Thymus (tissue), 11 donors: ENCODE measurements at regions not wholly inside any gene's neighbourhood (a gene's known extent, or its start where the extent isn't known, plus 50 kb on each side); places are given as distances from the start of the nearest gene placed in this dataset.
"Not testable (repeated sequence)": the region's sequence is repeated elsewhere in the genome, so short reads cannot be mapped to it uniquely, and the experiment has no call there.

ENCODE experiments used
- DNase-seq, 9 donors: peaks; one replicate each; pipeline ENCODE4 v3.0.0-alpha.2; 2013; ENCODE audit warnings: low spot score in 9 of 9, low read depth in 6 of 9, missing footprints in 1 of 9
- H3K27ac ChIP-seq, 2 donors: one replicate each; pipeline ENCODE4 v1.5.1; 2013; ENCODE audit warnings: control low read depth in 1 of 2, low read depth in 1 of 2, low read length in 1 of 2, mild to moderate bottlenecking in 1 of 2, moderate library complexity in 1 of 2
- H3K27me3 ChIP-seq, 2 donors: one replicate each; pipeline ENCODE4 v1.5.1; 2013; ENCODE audit warnings: low read length in 1 of 2; ENCODE audit not compliant: control insufficient read depth in 2 of 2, insufficient read depth in 1 of 2
- H3K36me3 ChIP-seq, 2 donors: one replicate each; pipeline ENCODE4 v1.5.1; 2013; ENCODE audit warnings: low read length in 1 of 2, mild to moderate bottlenecking in 1 of 2, moderate library complexity in 1 of 2; ENCODE audit not compliant: control insufficient read depth in 2 of 2, insufficient read depth in 2 of 2
- H3K4me1 ChIP-seq, 2 donors: one replicate each; pipeline ENCODE4 v1.5.1; 2013; ENCODE audit warnings: low read length in 2 of 2; ENCODE audit not compliant: control insufficient read depth in 2 of 2, insufficient read depth in 2 of 2
- H3K4me3 ChIP-seq, 2 donors: one replicate each; pipeline ENCODE4 v1.5.1; 2013; ENCODE audit warnings: low read length in 2 of 2, control low read depth in 1 of 2, mild to moderate bottlenecking in 1 of 2
- H3K9me3 ChIP-seq, 2 donors: one replicate each; pipeline ENCODE4 v1.5.1; 2013; ENCODE audit warnings: low read length in 1 of 2, mild to moderate bottlenecking in 1 of 2; ENCODE audit not compliant: control insufficient read depth in 2 of 2, insufficient read depth in 1 of 2
- WGBS: extraction: QIAGEN DNeasy Blood & Tissue Kit; methylation state at CpG from one replicate; pipeline ENCODE4 v1.1.7; 2013; 5-methylcytosine and 5-hydroxymethylcytosine counted together
- donor health status: healthy.

GRCh38 chr4:162761965-162762364, 404.7 kb downstream of the NAF1 start:
- H3K9me3 ChIP-seq = no peaks in the 10 kb centered on the region
- DNase-seq = no peak
- 70% methylated on average over 4 of the region's 4 CpGs for WGBS
- no peaks in the 10 kb centered on the region for H3K27me3 ChIP-seq
- H3K4me1 ChIP-seq = no peaks in the 10 kb centered on the region
- H3K4me3 ChIP-seq = no peak overlapping the region
- no peaks in the 10 kb centered on the region for H3K36me3 ChIP-seq
- no peak overlapping the region for H3K27ac ChIP-seq

- not testable (repeated sequence) for H3K27me3 ChIP-seq, DNase-seq, H3K36me3 ChIP-seq, H3K4me3 ChIP-seq, H3K9me3 ChIP-seq, H3K27ac ChIP-seq, H3K4me1 ChIP-seq
- 97% methylated on average over 11 of the region's 11 CpGs for WGBS
Measured at GRCh38 chr4:162740228-162740627, 426.5 kb downstream of the NAF1 start.

- H3K36me3 ChIP-seq, H3K4me1 ChIP-seq, H3K4me3 ChIP-seq, H3K27ac ChIP-seq, DNase-seq, H3K27me3 ChIP-seq, H3K9me3 ChIP-seq: not testable (repeated sequence)
- WGBS = 98% methylated on average over 32 of the region's 32 CpGs
Measured at GRCh38 chr4:162739596-162739995, 427.1 kb downstream of the NAF1 start.

- no peak for DNase-seq
- H3K9me3 ChIP-seq = no peaks in the 10 kb centered on the region
- H3K4me3 ChIP-seq = no peak overlapping the region
- no peaks in the 10 kb centered on the region for H3K4me1 ChIP-seq
- no peaks in the 10 kb centered on the region for H3K36me3 ChIP-seq
- no peak overlapping the region for H3K27ac ChIP-seq
- no peaks in the 10 kb centered on the region for H3K27me3 ChIP-seq
- WGBS = 75% methylated on average over 6 of the region's 6 CpGs
Measured at GRCh38 chr4:162732876-162733275, 433.8 kb downstream of the NAF1 start.

GRCh38 chr4:162727766-162728165, 438.9 kb downstream of the NAF1 start:
- no peak overlapping the region for H3K4me3 ChIP-seq

GRCh38 chr4:162727232-162727631, 439.5 kb downstream of the NAF1 start:
- Histone ChIP-seq H3K4me1 (no peaks in the 10 kb centered on the region), H3K4me3 (no peak overlapping the region), H3K27me3 (no peaks in the 10 kb centered on the region), H3K27ac (no peak overlapping the region), H3K9me3 (no peaks in the 10 kb centered on the region), H3K36me3 (no peaks in the 10 kb centered on the region)
- WGBS = 91% methylated on average over 8 of the region's 8 CpGs
- no peak for DNase-seq

More at GRCh38 chr4:162727766-162728165, 438.9 kb downstream of the NAF1 start:
- no peaks in the 10 kb centered on the region for H3K36me3 ChIP-seq
- H3K9me3 ChIP-seq = no peaks in the 10 kb centered on the region
- H3K27ac ChIP-seq = no peak overlapping the region
- DNase-seq = no peak
- H3K27me3 ChIP-seq = no peaks in the 10 kb centered on the region
- no peaks in the 10 kb centered on the region for H3K4me1 ChIP-seq

GRCh38 chr4:162715401-162715800, 451.3 kb downstream of the NAF1 start:
- H3K4me1 ChIP-seq = no peaks in the 10 kb centered on the region
- DNase-seq = no peak

GRCh38 chr4:162707962-162708361, 458.7 kb downstream of the NAF1 start:
- no peaks in the 10 kb centered on the region for H3K9me3 ChIP-seq
- DNase-seq = no peak
- no peak overlapping the region for H3K27ac ChIP-seq
- H3K4me3 ChIP-seq = no peak overlapping the region
- no peaks in the 10 kb centered on the region for H3K27me3 ChIP-seq
- no peaks in the 10 kb centered on the region for H3K4me1 ChIP-seq
- no peaks in the 10 kb centered on the region for H3K36me3 ChIP-seq

More at GRCh38 chr4:162715401-162715800, 451.3 kb downstream of the NAF1 start:
- H3K4me3 ChIP-seq = no peak overlapping the region
- H3K27ac ChIP-seq = no peak overlapping the region
- 90% methylated on average over 3 of the region's 3 CpGs for WGBS
- no peaks in the 10 kb centered on the region for H3K27me3 ChIP-seq
- H3K36me3 ChIP-seq = no peaks in the 10 kb centered on the region
- H3K9me3 ChIP-seq = no peaks in the 10 kb centered on the region

- DNase-seq = no peak
- H3K4me1 ChIP-seq = no peaks in the 10 kb centered on the region
- H3K27ac ChIP-seq = no peak overlapping the region
- no peaks in the 10 kb centered on the region for H3K9me3 ChIP-seq
- H3K36me3 ChIP-seq = no peaks in the 10 kb centered on the region
- no peaks in the 10 kb centered on the region for H3K27me3 ChIP-seq
- 93% methylated on average over 1 of the region's 1 CpG for WGBS
- no peak overlapping the region for H3K4me3 ChIP-seq
Measured at GRCh38 chr4:162706632-162707031, 460.1 kb downstream of the NAF1 start.

- Histone ChIP-seq H3K36me3 (no peaks in the 10 kb centered on the region), H3K27me3 (no peaks in the 10 kb centered on the region), H3K27ac (no peak overlapping the region), H3K9me3 (no peaks in the 10 kb centered on the region), H3K4me3 (no peak overlapping the region), H3K4me1 (no peaks in the 10 kb centered on the region)
- DNase-seq = no peak
- WGBS = 11% methylated on average over 1 of the region's 1 CpG
Measured at GRCh38 chr4:162706051-162706450, 460.6 kb downstream of the NAF1 start.
